ENCODE measurements at regions not wholly inside any gene's neighbourhood (a gene's known extent, or its start where the extent isn't known, plus 50 kb on each side); places are given as distances from the start of the nearest gene placed in this dataset.

- TF ChIP-seq EZH2 (IDR thresholded peaks at IDR 0.05; ENCODE audit: borderline replicate concordance, insufficient read depth, low read length, poor library complexity, severe bottlenecking), result no peak
- TF ChIP-seq CTCF (IDR thresholded peaks at IDR 0.05; ENCODE audit: poor library complexity, severe bottlenecking), result no peak
- TF ChIP-seq POLR2AphosphoS5 (IDR thresholded peaks at IDR 0.05), result no peak
These were observed 107.1 kb upstream of the FAM20C start for GRCh38 chr7:85074-85882.

All from neural cell (in vitro differentiated cells).